AG04450 (cell line): ENCODE measurements at regions not wholly inside any gene's neighbourhood (a gene's known extent, or its start where the extent isn't known, plus 50 kb on each side); places are given as distances from the start of the nearest gene placed in this dataset.

Experiments
- CTCF ChIA-PET: fragments of 300-600, 350-600 bp; formaldehyde crosslinking; extraction: SDS; loops from one replicate; lab custom pipeline; 2022; ENCODE audit warnings: antibody characterized with exemption, inconsistent platforms; lab: Charles Lee
- POLR2A ChIA-PET: fragments of 350-600 bp; formaldehyde crosslinking; extraction: SDS; loops from one replicate; lab custom pipeline; 2021; ENCODE audit warnings: antibody characterized with exemption, inconsistent platforms; lab: Yijun Ruan, JAX
- DNase-seq: peaks from one replicate; pipeline ENCODE4 v3.0.0-alpha.2; 2011; ENCODE audit warnings: low read depth, low spot score
- H3K27ac ChIP-seq: one replicate; pipeline ENCODE4 v1.5.1; 2012; ENCODE audit warnings: low read depth, low read length, control low read depth
- H3K27me3 ChIP-seq: one replicate; pipeline ENCODE4 v1.6.0; 2012; ENCODE audit warnings: low read length; ENCODE audit not compliant: control insufficient read depth, insufficient read depth
- H3K4me3 ChIP-seq: 2 replicates; pipeline ENCODE4 v1.5.1; 2011; ENCODE audit warnings: mild to moderate bottlenecking, low read depth, low read length, control low read depth
- H3K9me3 ChIP-seq: 2 replicates; pipeline ENCODE4 v1.5.1; 2012; ENCODE audit warnings: low read length; ENCODE audit not compliant: control insufficient read depth, insufficient read depth
- CTCF ChIP-seq: IDR thresholded peaks from 2 replicates; pipeline ENCODE4 v1.5.1; 2011; ENCODE audit warnings: low read depth, low read length, control low read depth, inconsistent platforms

- CTCF ChIA-PET: no interaction called here
- Histone ChIP-seq H3K9me3 (peaks cover 12% of the 10 kb centered on the region; the same call in 1 of the 2 replicates), H3K27ac (no peak overlapping the region), H3K4me3 (no peak overlapping the region), H3K27me3 (peaks cover 5% of the 10 kb centered on the region)
- POLR2A ChIA-PET: no interaction called here
- no peak for TF ChIP-seq CTCF
- DNase-seq: no peak
Observed at GRCh38 chr2:241970716-241971115, 101.2 kb downstream of the RTP5 start.

- no peak overlapping the region for H3K4me3 ChIP-seq
- H3K9me3 ChIP-seq: peaks cover 12% of the 10 kb centered on the region; the same call in 1 of the 2 replicates
- TF ChIP-seq CTCF: no peak
- H3K27me3 ChIP-seq: peaks cover 13% of the 10 kb centered on the region
- no peak for DNase-seq
- POLR2A ChIA-PET: no interaction called here
- no peak overlapping the region for H3K27ac ChIP-seq
- CTCF ChIA-PET: no interaction called here
Observed at GRCh38 chr2:241974096-241974495, 104.6 kb downstream of the RTP5 start.

- Histone ChIP-seq H3K27me3 (peaks cover 13% of the 10 kb centered on the region), H3K4me3 (no peak overlapping the region), H3K27ac (no peak overlapping the region), H3K9me3 (peaks cover 12% of the 10 kb centered on the region; the same call in 1 of the 2 replicates)
- no peak for DNase-seq
- ChIA-PET CTCF (no interaction called here), POLR2A (no interaction called here)
- TF ChIP-seq CTCF: no peak
Observed at GRCh38 chr2:241974851-241975592, 105.5 kb downstream of the RTP5 start.

GRCh38 chr2:241975593-241976284 is 106.2 kb downstream of the RTP5 start:
- H3K4me3 ChIP-seq: no peak overlapping the region
- H3K27me3 ChIP-seq: peaks cover 13% of the 10 kb centered on the region
- DNase-seq: no peak
- no peak for TF ChIP-seq CTCF
- ChIA-PET POLR2A (no interaction called here), CTCF (no interaction called here)
- H3K9me3 ChIP-seq: peaks cover 12% of the 10 kb centered on the region; the same call in 1 of the 2 replicates
- H3K27ac ChIP-seq: no peak overlapping the region

GRCh38 chr2:241976296-241976695 is 106.8 kb downstream of the RTP5 start:
- H3K9me3 ChIP-seq: peaks cover 12% of the 10 kb centered on the region; the same call in 1 of the 2 replicates
- CTCF ChIA-PET: no interaction called here
- no peak overlapping the region for H3K27ac ChIP-seq
- DNase-seq: no peak
- no peak overlapping the region for H3K4me3 ChIP-seq
- no peak for TF ChIP-seq CTCF
- POLR2A ChIA-PET: no interaction called here
- H3K27me3 ChIP-seq: peaks cover 13% of the 10 kb centered on the region
